H1 (cell line): ENCODE measurements at regions not wholly inside any gene's neighbourhood (a gene's known extent, or its start where the extent isn't known, plus 50 kb on each side); places are given as distances from the start of the nearest gene placed in this dataset.

Source experiments
- CTCF ChIA-PET: fragments of 300-600 bp; sonication (Branson Sonifier 250); formaldehyde crosslinking; loops from one replicate; lab custom pipeline; 2021; ENCODE audit not compliant: partially characterized antibody; lab: Charles Lee
- POLR2A ChIA-PET: fragments of 300-600 bp; sonication (Branson Sonifier 250); formaldehyde crosslinking; loops from one replicate; lab custom pipeline; 2021; ENCODE audit warnings: inconsistent platforms; ENCODE audit not compliant: partially characterized antibody; lab: Charles Lee
- DNase-seq, 2 experiments: peaks; one replicate each; pipeline versions ENCODE4 v3.0.0 to v3.0.0-alpha.2; 2010 to 2022; ENCODE audit warnings: low spot score in 2 of 2, low read depth in 1 of 2, mixed read lengths in 1 of 2
- FAIRE-seq: peaks from 2 replicates; lab custom pipeline; 2011; peaks lifted over from hg19 to GRCh38; lab: Jason Lieb, UNC
- H2AFZ ChIP-seq: 2 replicates; pipeline ENCODE4 v1.8.1; 2012; ENCODE audit warnings: low read length, inconsistent platforms
- H2AK5ac ChIP-seq: 2 replicates; pipeline ENCODE4 v1.6.1; 2013; ENCODE audit warnings: low read depth, low read length
- H2BK120ac ChIP-seq: replicated peaks from 2 replicates; pipeline ENCODE3; 2013; ENCODE audit warnings: low read depth, low read length, inconsistent platforms
- H2BK12ac ChIP-seq: 2 replicates; pipeline ENCODE4 v1.6.1; 2013; ENCODE audit warnings: low read depth, low read length
- H2BK15ac ChIP-seq: 2 replicates; pipeline ENCODE4 v1.6.1; 2013; ENCODE audit warnings: low read length
- H2BK20ac ChIP-seq: 2 replicates; pipeline ENCODE4 v1.6.1; 2013; ENCODE audit warnings: low read length
- H2BK5ac ChIP-seq: 2 replicates; pipeline ENCODE4 v1.6.1; 2013; ENCODE audit warnings: low read depth, low read length
- H3K14ac ChIP-seq: 2 replicates; pipeline ENCODE4 v1.6.1; 2013; ENCODE audit warnings: inconsistent platforms; ENCODE audit not compliant: insufficient read length
- H3K18ac ChIP-seq: 2 replicates; pipeline ENCODE4 v1.6.1; 2013; ENCODE audit warnings: low read length; ENCODE audit errors: extremely low read depth
- H3K23ac ChIP-seq: 2 replicates; pipeline ENCODE4 v1.6.1; 2013; ENCODE audit warnings: inconsistent platforms; ENCODE audit not compliant: insufficient read length
- H3K23me2 ChIP-seq: 2 replicates; pipeline ENCODE4 v1.6.1; 2013; ENCODE audit warnings: low read depth, low read length
- H3K27ac ChIP-seq: 2 replicates; pipeline ENCODE4 v1.6.1; 2011; ENCODE audit warnings: low read depth, low read length, inconsistent platforms
- H3K27me3 ChIP-seq, 4 experiments: replicated peaks in 1 of 4; 1 replicate in 1 of 4; 2 replicates in 3 of 4; pipeline versions ENCODE4 v1.6.1 to v1.8.1; 2011 to 2013; ENCODE audit warnings: low read length in 3 of 4, mild to moderate bottlenecking in 3 of 4, inconsistent platforms in 2 of 4, mixed read lengths in 2 of 4, moderate library complexity in 1 of 4; ENCODE audit not compliant: control insufficient read depth in 3 of 4, insufficient read depth in 3 of 4; ENCODE audit errors: extremely low read depth in 1 of 4
- H3K36me3 ChIP-seq, 4 experiments: 2 replicates each; pipeline versions ENCODE4 v1.6.1 to v1.8.1; 2011 to 2013; ENCODE audit warnings: mild to moderate bottlenecking in 4 of 4, low read length in 3 of 4, moderate library complexity in 2 of 4, control low read depth in 1 of 4, inconsistent platforms in 1 of 4; ENCODE audit not compliant: insufficient read depth in 4 of 4, control insufficient read depth in 2 of 4
- H3K4ac ChIP-seq: replicated peaks from 2 replicates; pipeline ENCODE3; 2013; ENCODE audit warnings: low read length, low read depth, mixed read lengths, inconsistent platforms; ENCODE audit not compliant: insufficient read length
- H3K4me1 ChIP-seq, 4 experiments: replicated peaks in 1 of 4; 1 replicate in 1 of 4; 2 replicates in 3 of 4; pipeline versions ENCODE4 v1.6.1 to v1.8.1; 2011 to 2013; ENCODE audit warnings: low read length in 3 of 4, inconsistent platforms in 2 of 4, mixed read lengths in 1 of 4; ENCODE audit not compliant: insufficient read depth in 4 of 4, control insufficient read depth in 3 of 4
- H3K4me2 ChIP-seq, 2 experiments: 2 replicates each; pipeline versions ENCODE4 v1.6.1 to v1.8.1; 2011 to 2013; ENCODE audit warnings: low read depth in 2 of 2, low read length in 2 of 2, control low read depth in 1 of 2, inconsistent platforms in 1 of 2, mild to moderate bottlenecking in 1 of 2; ENCODE audit not compliant: insufficient read depth in 1 of 2
- H3K4me3 ChIP-seq, 4 experiments: fragments of 200-600, 300-600 bp in 1 of 4; sonication (generic), shearing (Covaris generic), sonication (Bioruptor Twin) in 1 of 4; 2 replicates each; pipeline versions ENCODE4 v1.5.1 to v1.8.1; 2011 to 2016; ENCODE audit warnings: low read length in 4 of 4, low read depth in 3 of 4, control low read depth in 2 of 4, inconsistent platforms in 2 of 4, mild to moderate bottlenecking in 2 of 4, mixed read lengths in 1 of 4, moderate library complexity in 1 of 4; ENCODE audit not compliant: insufficient read depth in 2 of 4; ENCODE audit errors: extremely low read depth in 1 of 4
- H3K56ac ChIP-seq: replicated peaks from 2 replicates; pipeline ENCODE3; 2013; ENCODE audit warnings: low read depth, mild to moderate bottlenecking, mixed read lengths, low read length, inconsistent platforms; ENCODE audit not compliant: insufficient read length
- H3K79me1 ChIP-seq: 2 replicates; pipeline ENCODE4 v1.6.1; 2013; ENCODE audit warnings: low read depth, low read length, control low read depth
- H3K79me2 ChIP-seq, 2 experiments: 2 replicates each; pipeline versions ENCODE4 v1.6.1 to v1.8.1; 2012 to 2013; ENCODE audit warnings: low read length in 2 of 2, mild to moderate bottlenecking in 2 of 2, inconsistent platforms in 1 of 2; ENCODE audit not compliant: insufficient read depth in 2 of 2, control insufficient read depth in 1 of 2
- H3K9ac ChIP-seq, 4 experiments: replicated peaks in 1 of 4; 1 replicate in 1 of 4; 2 replicates in 3 of 4; pipeline versions ENCODE4 v1.6.1 to v1.8.1; 2011 to 2013; ENCODE audit warnings: low read depth in 3 of 4, low read length in 3 of 4, control low read depth in 2 of 4, mild to moderate bottlenecking in 2 of 4, moderate library complexity in 2 of 4, inconsistent platforms in 1 of 4; ENCODE audit errors: extremely low read depth in 1 of 4
- H3K9me3 ChIP-seq, 2 experiments: 2 replicates each; pipeline versions ENCODE4 v1.6.1 to v1.8.1; 2012 to 2013; ENCODE audit warnings: mild to moderate bottlenecking in 2 of 2, moderate library complexity in 2 of 2, control low read depth in 1 of 2, inconsistent platforms in 1 of 2, low read depth in 1 of 2, low read length in 1 of 2, mixed read lengths in 1 of 2; ENCODE audit not compliant: insufficient read depth in 2 of 2
- H4K20me1 ChIP-seq, 2 experiments: replicated peaks in 1 of 2; 2 replicates each; pipeline versions ENCODE3 to v1.8.1; 2011 to 2013; ENCODE audit warnings: inconsistent platforms in 2 of 2, low read length in 2 of 2, mild to moderate bottlenecking in 1 of 2; ENCODE audit not compliant: insufficient read depth in 2 of 2, control insufficient read depth in 1 of 2
- H4K5ac ChIP-seq: 2 replicates; pipeline ENCODE4 v1.6.1; 2013; ENCODE audit warnings: low read length, low read depth, mixed read lengths, inconsistent platforms; ENCODE audit not compliant: insufficient read length
- H4K8ac ChIP-seq: 2 replicates; pipeline ENCODE4 v1.8.0; 2013; ENCODE audit warnings: mild to moderate bottlenecking, moderate library complexity, low read length, inconsistent platforms; ENCODE audit not compliant: insufficient read depth; ENCODE audit errors: extremely low read depth
- H4K91ac ChIP-seq: replicated peaks from 2 replicates; pipeline ENCODE3; 2013; ENCODE audit warnings: low read length, mixed read lengths, inconsistent platforms; ENCODE audit not compliant: insufficient read length
- ASH2L ChIP-seq: fragments of 200-600, 300-600 bp; sonication (generic); IDR thresholded peaks from one replicate; pipeline ENCODE4 v1.7.1; 2017; ENCODE audit warnings: low read length
- CBX8 ChIP-seq: fragments of 300-800, 300-1000 bp; sonication (generic); IDR thresholded peaks from 2 replicates; pipeline ENCODE4 v1.7.1; 2016; ENCODE audit warnings: low read depth, low read length, borderline replicate concordance
- CHD1 ChIP-seq: IDR thresholded peaks from 2 replicates; pipeline ENCODE4 v1.6.1; 2012; ENCODE audit warnings: low read depth, low read length, improper control_type of control experiment
- CREB1 ChIP-seq: IDR thresholded peaks from 2 replicates; pipeline ENCODE4 v1.6.1; 2012; ENCODE audit warnings: inconsistent platforms
- CTBP2 ChIP-seq: IDR thresholded peaks from 2 replicates; pipeline ENCODE4 v1.7.0; 2011; ENCODE audit warnings: borderline replicate concordance, mild to moderate bottlenecking, moderate library complexity, mixed read lengths, low read length; ENCODE audit not compliant: insufficient read depth, insufficient read length
- HDAC6 ChIP-seq: IDR thresholded peaks from one replicate; pipeline ENCODE4 v1.7.1; 2012; ENCODE audit warnings: low read depth, mild to moderate bottlenecking, inconsistent platforms, low read length, moderate library complexity
- KDM1A ChIP-seq: fragments of 200-600, 300-600 bp; sonication (generic); IDR thresholded peaks from 2 replicates; pipeline ENCODE4 v1.7.1; 2016; ENCODE audit warnings: mild to moderate bottlenecking, low read length, borderline replicate concordance
- POU5F1 ChIP-seq: IDR thresholded peaks from 2 replicates; pipeline ENCODE4 v1.6.1; 2011; ENCODE audit warnings: low read depth, mild to moderate bottlenecking, low read length, moderate library complexity
- RXRA ChIP-seq: IDR thresholded peaks from 2 replicates; pipeline ENCODE4 v1.6.1; 2011; ENCODE audit warnings: low read depth, mild to moderate bottlenecking, low read length, moderate library complexity; ENCODE audit not compliant: insufficient read depth
- SAP30 ChIP-seq: fragments of 300-600 bp; sonication (generic); IDR thresholded peaks from 2 replicates; pipeline ENCODE4 v1.7.1; 2012; ENCODE audit warnings: low read length, moderate library complexity, mild to moderate bottlenecking, inconsistent platforms; ENCODE audit not compliant: insufficient read depth, insufficient replicate concordance
- SIN3A ChIP-seq, 2 experiments: IDR thresholded peaks in 1 of 2; conservative IDR thresholded peaks in 1 of 2; 2 replicates each; pipeline ENCODE4 v1.6.1; 2011 to 2012; ENCODE audit warnings: low read length in 2 of 2, improper control_type of control experiment in 1 of 2, low read depth in 1 of 2, mild to moderate bottlenecking in 1 of 2
- TEAD4 ChIP-seq: IDR thresholded peaks from 2 replicates; pipeline ENCODE4 v1.6.1; 2012; ENCODE audit warnings: low read depth, low read length, inconsistent platforms, mixed read lengths
- ZNF274 ChIP-seq: IDR thresholded peaks from 2 replicates; pipeline ENCODE4 v1.7.0; 2012; ENCODE audit warnings: low read length, borderline replicate concordance; ENCODE audit errors: extremely low read depth
- WGBS, 2 experiments: shearing (Covaris generic) in 1 of 2; methylation state at CpG; one replicate each; pipeline versions ENCODE4 v1.1.6 to v1.1.7; 2013 to 2015; ENCODE audit warnings: low lambda C conversion rate in 2 of 2, mixed read lengths in 2 of 2, inconsistent platforms in 1 of 2, low coverage in 1 of 2, missing lambda C conversion rate in 1 of 2; ENCODE audit not compliant: insufficient replicate concordance in 2 of 2, insufficient coverage in 1 of 2, insufficient read length in 1 of 2; ENCODE audit errors: extremely low coverage in 1 of 2, missing lambda C conversion rate in 1 of 2; 5-methylcytosine and 5-hydroxymethylcytosine counted together
- TF ChIP-seq, protein P1 (sequence below): IDR thresholded peaks from 2 replicates; pipeline ENCODE4 v1.6.1; 2012; ENCODE audit warnings: inconsistent platforms

DNA sequence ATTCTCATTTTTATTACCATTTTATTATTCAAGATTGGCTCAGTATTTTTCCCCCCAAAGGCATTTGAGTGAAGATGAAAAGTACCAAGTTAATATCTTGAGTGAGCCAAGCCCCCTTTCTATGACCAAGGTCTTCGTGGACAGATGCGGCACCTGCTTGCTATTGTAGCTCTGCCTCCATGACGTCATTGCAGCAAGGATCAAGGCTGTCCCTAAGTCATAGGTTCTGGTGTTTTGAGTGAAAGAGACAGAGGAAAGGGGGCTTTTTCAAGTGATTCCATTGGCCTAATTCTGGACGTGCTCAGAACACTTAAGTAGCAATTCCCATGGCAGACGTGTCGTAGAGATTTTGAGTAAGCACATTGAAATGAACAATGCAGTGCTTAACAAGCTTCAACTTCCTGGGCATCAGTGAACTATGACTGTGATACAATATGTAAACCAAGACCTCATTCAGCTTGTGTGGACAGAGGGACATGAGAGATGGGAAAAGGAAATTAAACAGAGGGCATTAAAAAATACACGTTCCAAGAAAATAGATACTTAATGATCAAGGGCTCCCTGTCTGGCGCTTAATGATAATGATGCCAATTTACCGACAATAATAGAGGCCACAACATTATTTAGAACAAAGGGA lies 248.7 kb upstream of the NPVF start:
- Histone ChIP-seq H2BK15ac (no peak overlapping the region), H3K79me1 (no peaks in the 10 kb centered on the region), H3K56ac (no peak overlapping the region), H2BK5ac (no peak overlapping the region), H3K23me2 (no peaks in the 10 kb centered on the region), H3K18ac (no peak overlapping the region), H3K4me1 (no peaks in the 10 kb centered on the region), H3K36me3 (no peaks in the 10 kb centered on the region), H3K4ac (no peak overlapping the region), H4K8ac (no peak overlapping the region), H2BK20ac (no peak overlapping the region), H2BK120ac (no peak overlapping the region), H3K79me2 (no peaks in the 10 kb centered on the region), H2BK12ac (no peak overlapping the region), H3K23ac (no peak overlapping the region), H4K91ac (no peak overlapping the region), H3K14ac (no peak overlapping the region), H4K5ac (no peak overlapping the region), H3K9me3 (no peaks in the 10 kb centered on the region), H4K20me1 (no peaks in the 10 kb centered on the region), H3K4me3 (no peak overlapping the region), H2AFZ (no peak overlapping the region), H3K4me2 (no peak overlapping the region), H3K9ac (no peak overlapping the region), H3K27ac (no peak overlapping the region), H3K27me3 (peaks cover 0 to 2% (median 0%) of the 10 kb centered on the region in 4 experiments; a peak in 1 of 7 replicates), H2AK5ac (no peak overlapping the region)
- ChIA-PET POLR2A (no interaction called here), CTCF (no interaction called here)
- FAIRE-seq, result no peak
- no peak for DNase-seq
- WGBS, 2 experiments, result 88% methylated on average over 9 of the region's 9 CpGs; no CpG with 5 or more reads in 1 of the 2 experiments
- TF ChIP-seq ZNF274 (no peak), CREB1 (no peak), TEAD4 (no peak), ASH2L (no peak), HDAC6 (no peak), CBX8 (no peak), CTBP2 (no peak), RXRA (no peak), SAP30 (no peak), CHD1 (no peak), SIN3A (conservative IDR thresholded peaks at IDR 0.05 in 1 of 2, IDR thresholded peaks at IDR 0.05 in 1 of 2; ENCODE audit: low read depth in 1 of 2, low read length in 2 of 2) (no peak), POU5F1 (no peak), KDM1A (no peak)
- TF ChIP-seq, protein P1, sequence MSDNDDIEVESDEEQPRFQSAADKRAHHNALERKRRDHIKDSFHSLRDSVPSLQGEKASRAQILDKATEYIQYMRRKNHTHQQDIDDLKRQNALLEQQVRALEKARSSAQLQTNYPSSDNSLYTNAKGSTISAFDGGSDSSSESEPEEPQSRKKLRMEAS, result no peak
